Activated naive CD8-positive, alpha-beta T cell treated with anti-CD3 and anti-CD28 coated beads, Interleukin-2, amount 50 U/mL, for 24 hours (primary cell): ENCODE measurements at regions not wholly inside any gene's neighbourhood (a gene's known extent, or its start where the extent isn't known, plus 50 kb on each side); places are given as distances from the start of the nearest gene placed in this dataset.

Experiments used
- ATAC-seq: fragments of 150-1000 bp; cut with Tn5 transposase; one replicate; pipeline ENCODE4 v1.10.0; 2021
- DNase-seq: peaks from one replicate; pipeline ENCODE4 v3.0.0; 2021
- H3K27ac Mint-ChIP-seq: one replicate; pipeline ENCODE4 v1.8.0; 2021; ENCODE audit warnings: mild to moderate bottlenecking, mixed read lengths
- H3K27me3 Mint-ChIP-seq: one replicate; pipeline ENCODE4 v1.8.0; 2021; ENCODE audit warnings: mixed read lengths
- H3K36me3 Mint-ChIP-seq: one replicate; pipeline ENCODE4 v1.8.0; 2021; ENCODE audit warnings: low read depth, mixed read lengths
- H3K4me1 Mint-ChIP-seq: one replicate; pipeline ENCODE4 v1.8.0; 2021; ENCODE audit warnings: mixed read lengths
- H3K4me3 Mint-ChIP-seq: one replicate; pipeline ENCODE4 v1.8.0; 2021; ENCODE audit warnings: mild to moderate bottlenecking, moderate library complexity, mixed read lengths
- H3K9me3 Mint-ChIP-seq: one replicate; pipeline ENCODE4 v1.8.0; 2021; ENCODE audit warnings: mixed read lengths

GRCh38 chr6:77979204-77979603 is 326.4 kb downstream of the MEI4 start:
- Mint-ChIP-seq H3K36me3 (no peaks in the 10 kb centered on the region), H3K4me3 (no peak overlapping the region), H3K4me1 (no peaks in the 10 kb centered on the region), H3K9me3 (peaks cover 8% of the 10 kb centered on the region), H3K27me3 (no peaks in the 10 kb centered on the region), H3K27ac (no peak overlapping the region)
- DNase-seq (no peak), ATAC-seq (no peak)

GRCh38 chr6:77986380-77987034 is 333.7 kb downstream of the MEI4 start:
- H3K4me1 Mint-ChIP-seq = no peaks in the 10 kb centered on the region
- no peaks in the 10 kb centered on the region for H3K36me3 Mint-ChIP-seq
- ATAC-seq (no peak), DNase-seq (no peak)
- peaks cover 12% of the 10 kb centered on the region for H3K9me3 Mint-ChIP-seq
- no peak overlapping the region for H3K27ac Mint-ChIP-seq
- no peaks in the 10 kb centered on the region for H3K27me3 Mint-ChIP-seq
- no peak overlapping the region for H3K4me3 Mint-ChIP-seq

- peaks cover 10% of the 10 kb centered on the region for H3K9me3 Mint-ChIP-seq
- no peaks in the 10 kb centered on the region for H3K36me3 Mint-ChIP-seq
- H3K4me3 Mint-ChIP-seq = no peak overlapping the region
- ATAC-seq = no peak
- no peaks in the 10 kb centered on the region for H3K27me3 Mint-ChIP-seq
- no peak overlapping the region for H3K27ac Mint-ChIP-seq
- DNase-seq = no peak
- H3K4me1 Mint-ChIP-seq = no peaks in the 10 kb centered on the region
Observed at GRCh38 chr6:77987035-77987384, 334.2 kb downstream of the MEI4 start.

GRCh38 chr6:78010130-78010529 is 357.3 kb downstream of the MEI4 start:
- Mint-ChIP-seq H3K9me3 (peaks cover 4% of the 10 kb centered on the region), H3K36me3 (no peaks in the 10 kb centered on the region), H3K4me3 (no peak overlapping the region), H3K27me3 (no peaks in the 10 kb centered on the region), H3K27ac (no peak overlapping the region), H3K4me1 (no peaks in the 10 kb centered on the region)
- DNase-seq (no peak), ATAC-seq (no peak)

GRCh38 chr6:78020586-78020985 is 367.7 kb downstream of the MEI4 start:
- Mint-ChIP-seq H3K27me3 (no peaks in the 10 kb centered on the region), H3K36me3 (no peaks in the 10 kb centered on the region), H3K4me1 (no peaks in the 10 kb centered on the region), H3K9me3 (no peaks in the 10 kb centered on the region), H3K27ac (no peak overlapping the region), H3K4me3 (no peak overlapping the region)
- DNase-seq (no peak), ATAC-seq (no peak)

- no peak overlapping the region for H3K27ac Mint-ChIP-seq
- no peaks in the 10 kb centered on the region for H3K27me3 Mint-ChIP-seq
- no peaks in the 10 kb centered on the region for H3K9me3 Mint-ChIP-seq
- no peak overlapping the region for H3K4me3 Mint-ChIP-seq
- H3K4me1 Mint-ChIP-seq = no peaks in the 10 kb centered on the region
- DNase-seq (no peak), ATAC-seq (no peak)
- H3K36me3 Mint-ChIP-seq = no peaks in the 10 kb centered on the region
Observed at GRCh38 chr6:78025502-78025901, 372.7 kb downstream of the MEI4 start.

GRCh38 chr6:78031228-78031627 is 378.4 kb downstream of the MEI4 start:
- H3K4me1 Mint-ChIP-seq = no peaks in the 10 kb centered on the region
- no peak overlapping the region for H3K4me3 Mint-ChIP-seq
- H3K9me3 Mint-ChIP-seq = no peaks in the 10 kb centered on the region
- no peak overlapping the region for H3K27ac Mint-ChIP-seq
- no peaks in the 10 kb centered on the region for H3K27me3 Mint-ChIP-seq
- H3K36me3 Mint-ChIP-seq = no peaks in the 10 kb centered on the region
- DNase-seq = no peak
- ATAC-seq = no peak

GRCh38 chr6:78059171-78059570 is 406.3 kb downstream of the MEI4 start:
- Mint-ChIP-seq H3K9me3 (no peaks in the 10 kb centered on the region), H3K4me3 (no peak overlapping the region), H3K27ac (no peak overlapping the region), H3K27me3 (no peaks in the 10 kb centered on the region), H3K4me1 (no peaks in the 10 kb centered on the region), H3K36me3 (no peaks in the 10 kb centered on the region)
- ATAC-seq (no peak), DNase-seq (no peak)

- H3K4me1 Mint-ChIP-seq = no peaks in the 10 kb centered on the region
- no peak for DNase-seq
- no peak overlapping the region for H3K27ac Mint-ChIP-seq
- H3K36me3 Mint-ChIP-seq = no peaks in the 10 kb centered on the region
- H3K27me3 Mint-ChIP-seq = no peaks in the 10 kb centered on the region
- ATAC-seq = no peak
- H3K4me3 Mint-ChIP-seq = no peak overlapping the region
- H3K9me3 Mint-ChIP-seq = peaks cover 8% of the 10 kb centered on the region
Observed at GRCh38 chr6:78062993-78063392, 410.2 kb downstream of the MEI4 start.

GRCh38 chr6:78076371-78076770 is 423.5 kb downstream of the MEI4 start:
- DNase-seq = no peak
- Mint-ChIP-seq H3K36me3 (no peaks in the 10 kb centered on the region), H3K9me3 (no peaks in the 10 kb centered on the region), H3K27ac (no peak overlapping the region), H3K4me3 (no peak overlapping the region), H3K27me3 (no peaks in the 10 kb centered on the region), H3K4me1 (no peaks in the 10 kb centered on the region)
- no peak for ATAC-seq

- no peaks in the 10 kb centered on the region for H3K36me3 Mint-ChIP-seq
- no peaks in the 10 kb centered on the region for H3K4me1 Mint-ChIP-seq
- no peak overlapping the region for H3K27ac Mint-ChIP-seq
- DNase-seq (no peak), ATAC-seq (no peak)
- no peak overlapping the region for H3K4me3 Mint-ChIP-seq
- peaks cover 7% of the 10 kb centered on the region for H3K9me3 Mint-ChIP-seq
- H3K27me3 Mint-ChIP-seq = no peaks in the 10 kb centered on the region
Observed at GRCh38 chr6:78089531-78089930, 436.7 kb downstream of the MEI4 start.

GRCh38 chr6:78093906-78094305 is 441.1 kb downstream of the MEI4 start:
- no peaks in the 10 kb centered on the region for H3K27me3 Mint-ChIP-seq
- ATAC-seq = no peak
- DNase-seq = no peak
- no peaks in the 10 kb centered on the region for H3K4me1 Mint-ChIP-seq
- H3K4me3 Mint-ChIP-seq = no peak overlapping the region
- H3K36me3 Mint-ChIP-seq = no peaks in the 10 kb centered on the region
- no peak overlapping the region for H3K27ac Mint-ChIP-seq
- H3K9me3 Mint-ChIP-seq = peaks cover 5% of the 10 kb centered on the region

- no peak overlapping the region for H3K27ac Mint-ChIP-seq
Observed at GRCh38 chr6:78101387-78101786, 448.5 kb downstream of the MEI4 start.

GRCh38 chr6:78110641-78111040 is 457.8 kb downstream of the MEI4 start:
- DNase-seq (no peak), ATAC-seq (no peak)
- H3K27me3 Mint-ChIP-seq = no peaks in the 10 kb centered on the region
- no peak overlapping the region for H3K4me3 Mint-ChIP-seq
- no peaks in the 10 kb centered on the region for H3K4me1 Mint-ChIP-seq
- no peaks in the 10 kb centered on the region for H3K9me3 Mint-ChIP-seq
- H3K27ac Mint-ChIP-seq = no peak overlapping the region
- no peaks in the 10 kb centered on the region for H3K36me3 Mint-ChIP-seq

More at GRCh38 chr6:78101387-78101786, 448.5 kb downstream of the MEI4 start:
- no peak for ATAC-seq
- no peak overlapping the region for H3K4me3 Mint-ChIP-seq
- no peak for DNase-seq
- no peaks in the 10 kb centered on the region for H3K9me3 Mint-ChIP-seq
- no peaks in the 10 kb centered on the region for H3K36me3 Mint-ChIP-seq
- H3K4me1 Mint-ChIP-seq = no peaks in the 10 kb centered on the region
- H3K27me3 Mint-ChIP-seq = no peaks in the 10 kb centered on the region

GRCh38 chr6:78117966-78118365 is 465.1 kb downstream of the MEI4 start:
- Mint-ChIP-seq H3K9me3 (no peaks in the 10 kb centered on the region), H3K4me1 (no peaks in the 10 kb centered on the region)
- ATAC-seq = no peak

GRCh38 chr6:78131521-78131920 is 478.7 kb downstream of the MEI4 start:
- peaks cover 20% of the 10 kb centered on the region for H3K9me3 Mint-ChIP-seq
- H3K36me3 Mint-ChIP-seq = no peaks in the 10 kb centered on the region
- DNase-seq = no peak
- H3K27ac Mint-ChIP-seq = no peak overlapping the region
- no peaks in the 10 kb centered on the region for H3K4me1 Mint-ChIP-seq
- H3K27me3 Mint-ChIP-seq = no peaks in the 10 kb centered on the region
- no peak for ATAC-seq
- H3K4me3 Mint-ChIP-seq = no peak overlapping the region

More at GRCh38 chr6:78117966-78118365, 465.1 kb downstream of the MEI4 start:
- DNase-seq = no peak
- H3K27ac Mint-ChIP-seq = no peak overlapping the region
- H3K27me3 Mint-ChIP-seq = no peaks in the 10 kb centered on the region
- no peaks in the 10 kb centered on the region for H3K36me3 Mint-ChIP-seq
- no peak overlapping the region for H3K4me3 Mint-ChIP-seq
